H7 (cell line): ENCODE measurements at regions not wholly inside any gene's neighbourhood (a gene's known extent, or its start where the extent isn't known, plus 50 kb on each side); places are given as distances from the start of the nearest gene placed in this dataset.
A peak's percentile ranks its signal among the peaks of the same experiment; 100 is the strongest.

Experiments
- DNase-seq: peaks from one replicate; pipeline ENCODE4 v3.0.0; 2012
- H3K27me3 ChIP-seq: 2 replicates; pipeline ENCODE4 v1.6.0; 2011; ENCODE audit warnings: mild to moderate bottlenecking, low read length; ENCODE audit not compliant: control insufficient read depth, insufficient read depth
- H3K36me3 ChIP-seq: replicated peaks from 2 replicates; pipeline ENCODE4 v1.5.1; 2011; ENCODE audit warnings: low read length; ENCODE audit not compliant: control insufficient read depth, insufficient read depth
- H3K4me3 ChIP-seq: 2 replicates; pipeline ENCODE4 v1.5.1; 2011; ENCODE audit warnings: low read depth, mild to moderate bottlenecking, control low read depth, low read length, moderate library complexity; ENCODE audit not compliant: insufficient read depth

- Histone ChIP-seq H3K36me3 (no peaks in the 10 kb centered on the region), H3K4me3 (no peak overlapping the region), H3K27me3 (no peaks in the 10 kb centered on the region)
- DNase-seq, result no peak
Measured at GRCh38 chr7:41478187-41478586, 224.7 kb downstream of the INHBA start.

GRCh38 chr7:41476460-41476803 lies 226.5 kb downstream of the INHBA start:
- Histone ChIP-seq H3K27me3 (no peaks in the 10 kb centered on the region), H3K36me3 (no peaks in the 10 kb centered on the region), H3K4me3 (no peak overlapping the region)
- DNase-seq, result no peak

GRCh38 chr7:41475801-41476459 lies 227.0 kb downstream of the INHBA start:
- Histone ChIP-seq H3K36me3 (no peaks in the 10 kb centered on the region), H3K4me3 (no peak overlapping the region), H3K27me3 (no peaks in the 10 kb centered on the region)
- DNase-seq, result no peak

DNA sequence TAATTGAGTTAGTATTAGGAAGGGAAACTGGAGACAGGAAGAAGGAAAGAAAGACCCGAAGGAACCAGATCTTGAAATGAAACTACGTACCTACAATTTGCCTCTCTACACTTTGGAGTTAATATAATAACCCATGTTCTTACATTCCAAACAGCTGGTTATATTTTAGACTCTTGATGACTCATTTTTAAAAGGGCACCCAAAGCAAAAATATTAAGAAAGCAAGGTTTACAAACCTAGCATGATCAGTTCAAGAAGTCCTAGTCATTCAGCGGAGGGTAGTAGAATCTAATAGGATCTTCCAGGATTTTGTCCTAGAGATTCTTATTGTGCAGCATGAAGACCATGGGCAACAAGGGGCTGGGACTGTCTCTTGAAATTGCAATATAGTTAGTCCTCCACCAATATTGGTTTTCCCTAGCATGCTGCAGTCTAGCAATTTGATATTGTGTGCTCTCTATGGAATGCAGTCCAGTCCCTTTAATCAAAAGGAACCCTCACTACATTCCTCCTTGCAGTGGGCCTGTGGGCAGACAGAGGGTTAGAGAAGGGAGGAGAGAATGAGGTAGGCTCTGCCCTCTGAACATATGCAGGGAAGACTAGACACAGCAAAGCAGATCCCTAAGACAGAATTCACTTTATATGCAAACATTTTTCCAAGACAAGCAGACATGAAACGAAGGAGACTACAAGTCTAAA lies 230.3 kb downstream of the INHBA start:
- Histone ChIP-seq H3K27me3 (no peaks in the 10 kb centered on the region), H3K4me3 (no peak overlapping the region), H3K36me3 (no peaks in the 10 kb centered on the region)
- no peak for DNase-seq

DNA sequence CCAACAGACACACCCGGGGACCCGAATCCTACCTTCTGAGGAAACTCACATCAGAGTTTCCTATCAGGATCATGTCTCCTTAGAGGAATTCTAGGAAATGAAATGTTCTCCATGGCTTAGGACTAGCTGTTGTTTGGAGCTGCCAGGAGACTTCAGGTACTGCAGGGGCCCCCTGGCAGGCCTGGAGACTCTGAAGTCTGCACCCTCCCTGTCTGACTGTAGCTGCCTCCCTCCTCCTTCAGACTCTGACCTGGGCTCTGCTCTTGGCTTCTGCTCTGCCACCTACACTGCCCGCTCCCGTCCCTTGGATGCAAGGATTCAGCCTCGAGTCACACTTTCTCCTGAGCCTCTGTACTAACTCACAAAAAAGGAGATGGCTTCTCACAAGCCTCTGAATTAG lies 232.8 kb downstream of the INHBA start:
- no peaks in the 10 kb centered on the region for H3K36me3 ChIP-seq

DNA sequence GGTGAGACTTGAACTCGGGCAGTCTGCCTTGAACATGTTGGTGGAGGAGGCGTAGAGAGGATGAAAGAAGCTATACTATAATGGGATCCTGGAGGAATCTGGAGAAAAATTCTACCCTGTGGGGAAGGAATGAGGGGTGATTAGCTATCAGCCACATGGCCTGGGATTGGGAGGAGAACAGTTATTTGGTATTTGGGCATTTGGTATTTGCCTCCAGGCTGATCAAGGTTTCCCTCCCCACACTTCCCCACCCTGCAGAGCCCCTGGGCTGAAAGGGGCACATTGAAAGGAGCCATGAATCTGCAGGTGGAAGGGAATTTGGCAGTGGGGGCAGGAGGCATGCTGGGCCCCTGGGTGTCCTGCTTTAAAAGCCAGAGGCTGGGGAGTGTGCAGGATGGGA lies 235.3 kb downstream of the INHBA start:
- no peaks in the 10 kb centered on the region for H3K36me3 ChIP-seq
- peak; percentile 12 for DNase-seq
- no peaks in the 10 kb centered on the region for H3K27me3 ChIP-seq
- no peak overlapping the region for H3K4me3 ChIP-seq

More for the DNA sequence above, 232.8 kb downstream of the INHBA start:
- H3K4me3 ChIP-seq, result no peak overlapping the region
- H3K27me3 ChIP-seq, result no peaks in the 10 kb centered on the region
- peak; percentile 16 for DNase-seq

DNA sequence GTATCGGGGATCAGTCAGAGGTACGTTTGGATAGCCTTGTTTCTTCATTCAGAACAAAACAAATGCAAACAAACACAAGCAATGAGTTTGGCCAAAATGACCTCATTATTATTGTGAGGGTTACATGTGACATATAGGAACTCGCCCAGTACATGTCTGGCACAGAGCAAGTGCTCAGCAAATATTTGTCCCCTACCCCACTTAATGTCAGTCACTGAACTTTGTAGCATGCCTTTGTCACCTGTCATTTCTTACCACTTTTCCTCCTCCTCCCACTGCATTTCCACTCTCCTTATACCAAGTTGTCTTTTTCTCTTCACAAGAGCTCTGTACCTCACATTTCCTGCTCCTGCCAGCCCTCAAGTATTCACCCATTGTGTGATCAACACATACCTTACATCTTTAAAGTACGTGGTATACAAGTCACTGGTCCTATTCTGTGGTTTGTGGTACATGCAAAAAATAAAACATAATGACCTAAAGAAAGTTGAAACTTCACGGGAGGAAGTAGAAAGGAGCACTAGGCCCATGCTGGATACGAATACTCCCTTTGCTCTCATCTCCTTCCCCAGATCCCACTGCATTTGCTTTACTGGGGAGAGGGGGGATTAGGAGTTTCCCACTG lies 236.0 kb downstream of the INHBA start:
- Histone ChIP-seq H3K27me3 (no peaks in the 10 kb centered on the region), H3K4me3 (no peak overlapping the region), H3K36me3 (no peaks in the 10 kb centered on the region)
- no peak for DNase-seq

DNA sequence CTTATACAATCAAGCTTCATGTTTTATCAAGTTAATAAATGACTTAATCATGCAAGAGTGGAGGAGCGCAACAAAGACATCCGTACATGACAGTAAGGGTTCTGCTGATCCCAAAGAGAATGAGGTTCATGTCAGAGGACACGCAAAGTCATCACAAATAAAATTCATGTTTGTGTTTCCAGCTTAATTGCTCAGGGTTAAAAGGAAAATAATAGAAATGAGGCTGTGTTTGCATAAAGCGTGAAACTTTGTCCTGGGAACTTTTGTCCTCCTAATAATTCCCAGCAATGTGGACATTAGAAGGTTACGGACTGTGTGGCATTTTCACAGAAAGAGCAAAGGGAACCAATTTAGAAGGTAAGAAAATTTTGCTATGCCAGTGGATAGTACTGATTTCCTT lies 237.3 kb downstream of the INHBA start:
- no peaks in the 10 kb centered on the region for H3K27me3 ChIP-seq
- H3K36me3 ChIP-seq, result no peaks in the 10 kb centered on the region
- H3K4me3 ChIP-seq, result no peak overlapping the region
- no peak for DNase-seq

DNA sequence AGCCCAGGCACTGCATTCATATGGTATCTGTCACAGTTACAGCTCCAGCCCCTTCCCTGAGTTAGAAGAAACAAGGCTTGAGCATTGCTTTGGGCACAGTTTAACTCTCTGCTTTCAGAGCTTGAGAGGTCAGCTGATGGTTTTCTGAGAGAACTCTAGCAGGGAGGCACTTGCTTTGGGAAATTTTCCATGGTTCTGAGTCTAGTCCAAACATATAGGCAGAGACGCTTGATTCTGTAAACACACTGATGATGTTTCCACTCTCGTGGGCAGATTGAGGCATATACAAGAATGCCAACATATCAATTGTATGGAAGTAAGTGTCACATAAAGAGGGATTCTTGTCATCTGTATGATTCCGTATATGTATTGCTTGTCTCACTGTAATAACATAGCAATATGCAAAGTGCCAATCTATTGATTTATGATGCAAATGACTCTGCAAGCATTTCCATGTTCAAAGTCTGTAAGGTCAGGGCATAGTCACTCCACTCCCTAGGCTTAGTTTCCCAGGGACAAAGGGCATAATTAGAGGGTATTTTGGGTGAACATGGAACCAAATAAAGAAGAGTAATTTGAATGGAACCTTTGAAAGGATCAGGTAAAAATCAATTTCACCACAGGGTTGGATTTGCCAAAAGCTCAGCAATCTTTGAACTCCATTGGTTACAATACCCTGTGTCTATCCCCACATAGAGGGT lies 239.0 kb downstream of the INHBA start:
- Histone ChIP-seq H3K36me3 (no peaks in the 10 kb centered on the region), H3K27me3 (no peaks in the 10 kb centered on the region), H3K4me3 (no peak overlapping the region)
- DNase-seq, result no peak

DNA sequence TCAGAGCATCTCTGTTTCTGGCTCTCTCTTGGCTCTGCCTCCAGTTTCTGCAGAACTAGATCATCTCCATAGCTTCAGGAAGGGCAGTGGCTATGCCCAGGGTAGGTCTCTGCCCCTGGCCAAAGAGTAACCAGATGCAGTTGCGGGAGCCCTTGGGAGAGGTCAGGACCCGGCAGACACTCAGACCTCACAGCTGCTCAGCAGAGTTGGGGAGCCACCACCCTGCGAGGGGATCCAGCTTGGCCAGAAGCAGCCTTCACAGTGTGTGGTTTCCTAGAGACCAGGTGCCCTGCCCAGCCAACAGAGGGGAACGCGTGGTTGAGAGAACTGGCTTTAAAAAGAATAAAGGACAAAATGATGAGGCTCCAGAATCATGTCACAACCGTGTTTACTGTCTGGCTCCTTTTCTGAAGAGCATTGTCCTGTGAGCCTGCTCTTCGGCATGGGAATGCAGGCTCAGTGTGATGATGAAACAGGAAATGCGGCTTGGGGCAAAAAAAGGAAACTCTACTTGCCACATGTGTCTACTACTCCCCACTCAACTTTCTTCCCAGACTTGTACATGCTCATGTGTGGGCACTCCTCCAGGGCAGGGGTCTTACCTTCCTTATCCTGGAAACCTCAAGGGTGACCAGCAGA lies 243.1 kb downstream of the INHBA start:
- no peaks in the 10 kb centered on the region for H3K36me3 ChIP-seq
- no peak for DNase-seq
- H3K27me3 ChIP-seq, result no peaks in the 10 kb centered on the region
- H3K4me3 ChIP-seq, result no peak overlapping the region

DNA sequence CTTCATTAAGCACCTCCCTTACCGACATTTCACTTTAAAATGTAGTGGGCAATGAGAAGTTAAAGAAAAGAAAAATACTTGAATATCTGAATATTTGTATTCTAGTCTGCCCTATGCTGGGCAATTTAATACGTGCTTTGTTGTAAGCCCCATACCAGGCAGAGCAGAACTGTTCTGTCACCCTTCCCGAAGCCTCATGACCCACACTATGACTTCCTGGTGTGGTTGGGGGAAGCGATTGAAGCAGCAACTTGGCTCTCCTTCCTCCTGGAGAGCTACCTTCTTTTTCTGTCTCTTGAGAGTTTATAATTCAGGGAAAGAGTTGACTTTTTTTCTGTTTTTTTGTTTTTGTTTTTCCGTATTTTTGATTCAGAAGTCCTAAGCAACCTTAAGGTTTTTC lies 243.7 kb downstream of the INHBA start:
- H3K4me3 ChIP-seq, result no peak overlapping the region
- DNase-seq, result no peak
- no peaks in the 10 kb centered on the region for H3K36me3 ChIP-seq
- H3K27me3 ChIP-seq, result no peaks in the 10 kb centered on the region

DNA sequence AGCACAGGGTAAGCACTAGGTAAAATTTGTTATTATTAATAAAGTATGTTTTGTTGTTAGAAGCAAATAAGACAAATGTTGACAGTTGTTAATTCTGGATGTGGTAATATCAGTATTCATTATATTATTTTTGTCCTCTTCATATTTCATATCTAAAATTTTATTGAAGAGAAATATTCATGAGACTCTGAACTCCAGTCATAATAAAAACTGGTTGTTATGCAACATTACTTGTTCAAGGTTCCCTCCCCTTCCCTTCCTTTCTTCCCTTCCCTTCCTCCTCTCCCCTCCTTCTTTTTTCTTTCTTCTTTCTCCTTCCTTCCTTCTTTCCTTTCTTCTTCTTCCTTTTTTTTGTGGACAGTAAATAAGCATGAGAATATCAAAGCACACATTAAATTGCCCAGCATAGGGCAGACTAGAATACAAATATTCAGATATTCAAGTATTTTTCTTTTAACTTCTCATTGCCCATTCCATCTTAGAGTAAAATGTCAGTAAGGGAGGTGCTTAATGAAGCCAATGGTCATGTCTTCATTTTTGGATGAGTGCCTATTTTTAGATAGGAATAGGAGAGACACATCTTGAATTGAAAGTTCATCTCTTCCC lies 245.0 kb downstream of the INHBA start:
- Histone ChIP-seq H3K36me3 (no peaks in the 10 kb centered on the region), H3K27me3 (no peaks in the 10 kb centered on the region), H3K4me3 (no peak overlapping the region)
- no peak for DNase-seq

DNA sequence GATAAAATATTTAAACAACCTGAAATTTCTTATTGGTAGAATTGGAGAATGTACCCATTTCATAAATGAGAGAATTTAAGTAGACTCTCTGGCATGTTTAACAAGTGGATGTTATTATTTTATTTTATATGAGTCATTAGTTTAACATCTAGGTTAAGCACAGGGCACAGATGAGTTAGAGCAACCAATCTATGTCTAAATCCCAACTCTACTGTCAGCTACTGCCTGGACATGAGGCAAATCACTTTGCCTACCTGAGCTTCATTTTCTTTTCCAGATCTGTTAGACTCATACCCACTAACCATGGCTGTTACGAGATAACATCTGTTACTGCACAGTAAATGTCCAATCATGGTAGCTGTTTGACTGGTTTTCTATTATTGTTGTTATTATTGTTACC lies 251.1 kb downstream of the INHBA start:
- no peak for DNase-seq
- no peak overlapping the region for H3K4me3 ChIP-seq
- no peaks in the 10 kb centered on the region for H3K36me3 ChIP-seq
- H3K27me3 ChIP-seq, result no peaks in the 10 kb centered on the region

DNA sequence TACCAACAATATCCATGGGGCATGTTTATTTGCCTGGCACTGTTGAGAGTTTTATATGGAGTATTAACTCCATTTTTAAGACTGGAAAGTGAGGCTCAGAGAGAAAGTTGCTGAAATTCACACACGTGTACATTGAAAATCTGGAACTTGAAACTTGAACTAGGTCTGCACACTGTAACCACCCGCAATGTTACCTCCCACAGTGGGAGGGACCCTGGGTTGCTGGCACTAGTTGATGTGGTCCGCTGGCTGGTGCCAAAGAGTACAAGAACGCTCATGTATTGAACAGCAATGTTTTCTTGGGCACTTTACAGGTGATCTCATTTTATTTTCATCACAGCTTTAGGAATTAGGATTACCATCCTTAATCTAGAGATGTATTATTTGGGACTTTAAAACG lies 253.2 kb downstream of the INHBA start:
- no peak overlapping the region for H3K4me3 ChIP-seq
- no peaks in the 10 kb centered on the region for H3K27me3 ChIP-seq
- H3K36me3 ChIP-seq, result no peaks in the 10 kb centered on the region
- DNase-seq, result no peak
